Vagina (tissue), 2 donors: ENCODE measurements at regions not wholly inside any gene's neighbourhood (a gene's known extent, or its start where the extent isn't known, plus 50 kb on each side); places are given as distances from the start of the nearest gene placed in this dataset.

Experiments
- DNase-seq, 2 donors: peaks; one replicate each; pipeline ENCODE4 v3.0.0-alpha.2; 2017; ENCODE audit errors: extremely low spot score in 2 of 2
- H3K27ac ChIP-seq: fragments of 200-600 bp; sonication (generic); one replicate; pipeline ENCODE4 v1.5.1; 2019
- H3K27me3 ChIP-seq: fragments of 200-600 bp; sonication (generic); one replicate; pipeline ENCODE4 v1.5.1; 2019
- H3K36me3 ChIP-seq, 2 donors: fragments of 200-600 bp; sonication (generic); one replicate each; pipeline ENCODE4 v1.5.1; 2017 to 2019
- H3K4me1 ChIP-seq: fragments of 200-600 bp; sonication (generic); one replicate; pipeline ENCODE4 v1.5.1; 2019
- H3K4me3 ChIP-seq, 2 donors: fragments of 200-600 bp; sonication (generic); 1 replicate in 1 of 2; 2 replicates in 1 of 2; pipeline ENCODE4 v1.5.1; 2016 to 2019
- H3K9me3 ChIP-seq: fragments of 200-600 bp; sonication (generic); one replicate; pipeline ENCODE4 v1.5.1; 2019
- POLR2A ChIP-seq, 2 donors: fragments of 450-650 bp; IDR thresholded peaks; one replicate each; pipeline ENCODE4 v1.6.1; 2017; ENCODE audit warnings: antibody characterized with exemption in 2 of 2, mild to moderate bottlenecking in 2 of 2, moderate library complexity in 2 of 2
- POLR2AphosphoS5 ChIP-seq, 2 donors: sonication (generic); formaldehyde crosslinking; IDR thresholded peaks; one replicate each; pipeline ENCODE4 v1.9.0; 2017; ENCODE audit warnings: antibody characterized with exemption in 2 of 2, mild to moderate bottlenecking in 2 of 2, low read depth in 1 of 2; ENCODE audit not compliant: insufficient read depth in 1 of 2
- intact Hi-C: fragments of 100-400 bp; cut with DNase I; formaldehyde crosslinking; loops from one replicate; pipeline ENCODE4 v1.15.1; 2023
- TF ChIP-seq, protein P1 (sequence below), 3 experiments: fragments of 450-650 bp in 2 of 3; fragments of 200-600 bp in 1 of 3; sonication (generic) in 1 of 3; IDR thresholded peaks; one replicate each; pipeline ENCODE4 v1.5.1; 2017 to 2019; ENCODE audit warnings: antibody characterized with exemption in 3 of 3, mild to moderate bottlenecking in 2 of 3, moderate library complexity in 2 of 3

DNA sequence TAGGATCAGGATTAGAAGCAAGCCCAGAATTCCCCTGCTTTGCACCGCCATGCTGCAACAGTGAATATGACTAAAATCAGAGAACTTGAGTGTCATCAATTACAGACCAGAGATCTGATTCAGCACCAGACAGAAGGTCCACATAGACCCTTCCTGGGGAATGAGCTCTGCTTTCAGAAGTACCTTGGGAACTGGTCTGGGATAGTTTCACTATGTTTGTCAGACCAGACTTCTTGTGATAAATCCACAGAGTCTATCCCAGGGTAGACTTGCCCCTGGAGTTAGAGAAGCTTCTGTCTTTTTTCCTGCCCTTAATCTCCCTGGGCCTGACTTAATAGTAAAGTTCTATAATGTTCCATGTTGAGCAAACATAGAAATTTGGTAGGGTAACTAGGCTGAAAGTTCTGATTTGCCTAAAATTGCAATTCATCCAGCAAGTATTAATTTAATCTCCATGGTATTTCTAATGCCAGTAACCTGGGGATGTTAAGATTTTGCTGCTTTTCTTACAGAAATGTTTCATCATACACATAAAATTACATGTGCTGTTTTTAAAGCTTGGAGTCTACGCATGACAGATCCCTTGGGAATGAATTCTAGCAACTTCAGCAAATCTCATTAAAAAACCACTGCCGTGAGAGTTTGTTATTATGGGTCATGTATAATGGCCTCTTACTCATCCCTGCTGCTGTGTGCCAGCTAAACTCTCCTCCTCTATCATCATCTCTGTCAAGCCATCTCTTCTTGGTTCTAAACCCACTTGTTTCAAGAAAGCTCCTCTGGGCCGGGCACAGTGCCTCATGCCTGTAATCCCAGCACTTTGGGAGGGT lies 61.3 kb upstream of the METAP2 start:
- peak overlapping the region; percentile 42 for H3K27ac ChIP-seq
- no peaks in the 10 kb centered on the region for H3K9me3 ChIP-seq
- peaks cover 9% of the 10 kb centered on the region for H3K4me1 ChIP-seq
- intact Hi-C loops: no loop called here
- no peaks in the 10 kb centered on the region for H3K36me3 ChIP-seq
- H3K27me3 ChIP-seq: no peaks in the 10 kb centered on the region
- DNase-seq: no peak
- H3K4me3 ChIP-seq: no peak overlapping the region
- no peak for TF ChIP-seq POLR2A (IDR thresholded peaks at IDR 0.05)
- TF ChIP-seq, protein P1, sequence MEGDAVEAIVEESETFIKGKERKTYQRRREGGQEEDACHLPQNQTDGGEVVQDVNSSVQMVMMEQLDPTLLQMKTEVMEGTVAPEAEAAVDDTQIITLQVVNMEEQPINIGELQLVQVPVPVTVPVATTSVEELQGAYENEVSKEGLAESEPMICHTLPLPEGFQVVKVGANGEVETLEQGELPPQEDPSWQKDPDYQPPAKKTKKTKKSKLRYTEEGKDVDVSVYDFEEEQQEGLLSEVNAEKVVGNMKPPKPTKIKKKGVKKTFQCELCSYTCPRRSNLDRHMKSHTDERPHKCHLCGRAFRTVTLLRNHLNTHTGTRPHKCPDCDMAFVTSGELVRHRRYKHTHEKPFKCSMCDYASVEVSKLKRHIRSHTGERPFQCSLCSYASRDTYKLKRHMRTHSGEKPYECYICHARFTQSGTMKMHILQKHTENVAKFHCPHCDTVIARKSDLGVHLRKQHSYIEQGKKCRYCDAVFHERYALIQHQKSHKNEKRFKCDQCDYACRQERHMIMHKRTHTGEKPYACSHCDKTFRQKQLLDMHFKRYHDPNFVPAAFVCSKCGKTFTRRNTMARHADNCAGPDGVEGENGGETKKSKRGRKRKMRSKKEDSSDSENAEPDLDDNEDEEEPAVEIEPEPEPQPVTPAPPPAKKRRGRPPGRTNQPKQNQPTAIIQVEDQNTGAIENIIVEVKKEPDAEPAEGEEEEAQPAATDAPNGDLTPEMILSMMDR (IDR thresholded peaks at IDR 0.05): no peak
- no peak for TF ChIP-seq POLR2AphosphoS5 (IDR thresholded peaks at IDR 0.05; ENCODE audit: insufficient read depth in 1 of 2, low read depth in 1 of 2)

DNA sequence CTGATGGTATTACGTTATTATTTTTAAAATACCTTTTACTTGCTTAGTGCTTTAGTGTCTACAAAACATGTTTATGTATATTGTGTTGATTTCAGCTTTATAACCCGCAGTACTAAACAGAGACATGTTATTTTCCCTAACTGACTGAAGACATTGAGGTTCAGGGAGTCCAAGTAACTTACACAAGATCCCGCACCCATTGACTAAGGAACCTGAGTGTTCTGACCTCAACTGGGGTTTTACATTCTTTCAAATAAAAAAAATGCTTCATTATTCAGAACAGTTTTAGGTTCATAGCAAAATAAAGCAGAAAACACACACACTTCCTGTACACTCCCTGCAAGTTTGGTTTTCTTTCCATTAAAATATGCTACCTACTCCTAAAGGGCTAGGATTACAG lies 60.4 kb upstream of the METAP2 start:
- H3K36me3 ChIP-seq: no peaks in the 10 kb centered on the region
- H3K4me1 ChIP-seq: peaks cover 9% of the 10 kb centered on the region
- no peak overlapping the region for H3K27ac ChIP-seq
- TF ChIP-seq, protein P1 (IDR thresholded peaks at IDR 0.05): no peak
- no peak for TF ChIP-seq POLR2A (IDR thresholded peaks at IDR 0.05)
- no peak for TF ChIP-seq POLR2AphosphoS5 (IDR thresholded peaks at IDR 0.05; ENCODE audit: insufficient read depth in 1 of 2, low read depth in 1 of 2)
- intact Hi-C loops: no loop called here
- H3K27me3 ChIP-seq: no peaks in the 10 kb centered on the region
- H3K9me3 ChIP-seq: no peaks in the 10 kb centered on the region
- DNase-seq: no peak
- no peak overlapping the region for H3K4me3 ChIP-seq

DNA sequence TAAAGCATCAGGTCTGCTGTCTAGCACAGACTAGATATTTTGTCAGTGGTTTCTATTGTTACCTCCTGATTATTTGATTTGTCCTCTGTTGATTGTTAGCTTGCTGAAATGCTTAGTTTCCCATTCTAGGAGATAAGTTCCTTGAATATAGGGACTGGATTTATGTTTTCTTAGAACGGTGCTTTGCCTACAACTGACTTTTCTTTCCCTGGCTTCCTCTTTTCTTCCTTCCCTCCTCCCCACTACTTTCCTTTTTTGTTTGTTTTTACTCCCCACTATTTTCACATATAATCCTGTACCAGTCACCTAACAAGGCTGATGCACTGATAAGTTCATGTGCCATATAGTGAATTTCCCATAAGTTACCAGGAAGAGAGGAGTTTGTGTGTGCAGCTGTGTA lies 58.5 kb upstream of the METAP2 start:
- H3K4me1 ChIP-seq: peaks cover 9% of the 10 kb centered on the region
- no peaks in the 10 kb centered on the region for H3K36me3 ChIP-seq
- intact Hi-C loops: no loop called here
- H3K4me3 ChIP-seq: no peak overlapping the region
- DNase-seq: no peak
- H3K27me3 ChIP-seq: no peaks in the 10 kb centered on the region
- TF ChIP-seq, protein P1 (IDR thresholded peaks at IDR 0.05): no peak
- no peak for TF ChIP-seq POLR2A (IDR thresholded peaks at IDR 0.05)
- TF ChIP-seq POLR2AphosphoS5 (IDR thresholded peaks at IDR 0.05; ENCODE audit: insufficient read depth in 1 of 2, low read depth in 1 of 2): no peak
- no peak overlapping the region for H3K27ac ChIP-seq
- H3K9me3 ChIP-seq: no peaks in the 10 kb centered on the region

DNA sequence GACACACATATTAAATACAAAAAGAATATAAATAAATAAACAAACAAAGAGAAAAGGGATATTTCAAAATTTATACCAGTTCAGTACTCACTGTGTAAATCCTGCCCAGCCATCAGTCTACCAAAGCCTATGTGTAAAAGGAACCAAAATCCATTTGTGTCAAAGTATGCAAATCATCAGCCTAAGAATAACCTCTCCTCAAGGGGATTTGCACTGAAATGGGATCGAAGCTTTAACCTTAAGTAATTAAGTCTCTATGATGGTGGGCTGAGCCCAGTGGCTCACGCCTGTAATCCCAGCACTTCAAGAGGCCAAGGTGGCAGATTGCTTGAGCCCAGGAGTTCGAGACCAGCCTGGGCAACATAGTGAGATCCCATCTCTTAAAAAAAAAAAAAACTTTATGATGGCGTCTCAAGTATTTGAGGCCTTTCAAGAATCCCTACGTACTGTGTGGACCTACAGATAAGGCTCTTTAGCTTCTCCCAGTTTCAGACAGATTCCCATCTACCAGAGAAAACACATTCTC lies 57.8 kb upstream of the METAP2 start:
- no peak for DNase-seq
- TF ChIP-seq POLR2AphosphoS5 (IDR thresholded peaks at IDR 0.05; ENCODE audit: insufficient read depth in 1 of 2, low read depth in 1 of 2) (no peak), POLR2A (IDR thresholded peaks at IDR 0.05) (no peak)
- TF ChIP-seq, protein P1 (IDR thresholded peaks at IDR 0.05): no peak
- Histone ChIP-seq H3K27ac (no peak overlapping the region), H3K27me3 (no peaks in the 10 kb centered on the region), H3K9me3 (no peaks in the 10 kb centered on the region), H3K36me3 (no peaks in the 10 kb centered on the region), H3K4me3 (no peak overlapping the region), H3K4me1 (peaks cover 9% of the 10 kb centered on the region)
- intact Hi-C loops: no loop called here

DNA sequence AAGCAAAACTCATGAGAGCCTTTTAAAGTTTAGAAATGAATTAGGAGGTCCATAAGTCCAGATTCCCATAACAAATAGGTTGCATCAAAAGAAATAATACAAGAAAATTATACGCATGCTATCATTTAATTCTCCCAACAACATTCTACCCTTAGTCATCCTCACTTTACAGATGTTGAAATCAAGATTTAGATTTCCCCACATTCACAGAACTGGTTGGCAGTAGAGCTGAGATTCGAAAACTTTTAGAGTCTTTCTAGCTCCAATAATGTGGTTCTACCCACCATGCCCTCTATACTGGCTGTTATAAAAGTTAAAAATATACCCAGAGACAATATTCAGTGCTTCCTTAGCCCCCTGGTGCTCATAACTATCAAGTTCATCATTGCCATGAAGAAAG lies 56.6 kb upstream of the METAP2 start:
- H3K36me3 ChIP-seq: no peaks in the 10 kb centered on the region
- TF ChIP-seq POLR2AphosphoS5 (IDR thresholded peaks at IDR 0.05; ENCODE audit: insufficient read depth in 1 of 2, low read depth in 1 of 2): no peak
- TF ChIP-seq, protein P1 (IDR thresholded peaks at IDR 0.05): no peak
- no peak for TF ChIP-seq POLR2A (IDR thresholded peaks at IDR 0.05)
- H3K4me1 ChIP-seq: peaks cover 6% of the 10 kb centered on the region
- peak overlapping the region; percentile 51 for H3K27ac ChIP-seq
- DNase-seq: no peak
- no peak overlapping the region for H3K4me3 ChIP-seq
- intact Hi-C loops: no loop called here
- no peaks in the 10 kb centered on the region for H3K9me3 ChIP-seq
- no peaks in the 10 kb centered on the region for H3K27me3 ChIP-seq
